Mesothelial cell of epicardium (in vitro differentiated cells): ENCODE measurements at regions not wholly inside any gene's neighbourhood (a gene's known extent, or its start where the extent isn't known, plus 50 kb on each side); places are given as distances from the start of the nearest gene placed in this dataset.

Experiments used
- DNase-seq, 2 experiments: peaks; one replicate each; pipeline ENCODE4 v3.0.0; 2021; ENCODE audit warnings: low spot score in 2 of 2; ENCODE audit not compliant: unreplicated experiment in 2 of 2
- H3K27ac Mint-ChIP-seq: 2 replicates; pipeline ENCODE4 v1.8.0; 2021; ENCODE audit warnings: mixed read lengths
- H3K27me3 Mint-ChIP-seq: 2 replicates; pipeline ENCODE4 v1.8.0; 2021; ENCODE audit warnings: low read depth, mixed read lengths
- H3K36me3 Mint-ChIP-seq: 2 replicates; pipeline ENCODE4 v1.8.0; 2021; ENCODE audit warnings: mixed read lengths
- H3K4me1 Mint-ChIP-seq: 2 replicates; pipeline ENCODE4 v1.8.0; 2021; ENCODE audit warnings: mixed read lengths
- H3K4me3 Mint-ChIP-seq: 2 replicates; pipeline ENCODE4 v1.8.0; 2021; ENCODE audit warnings: mild to moderate bottlenecking, moderate library complexity, mixed read lengths
- H3K9me3 Mint-ChIP-seq: 2 replicates; pipeline ENCODE4 v1.8.0; 2021; ENCODE audit warnings: mixed read lengths
- TF ChIP-seq, protein P1 (sequence below): fragments of 200-600 bp; sonication (generic); IDR thresholded peaks from one replicate; pipeline ENCODE4 v1.5.0; 2021; ENCODE audit warnings: antibody characterized with exemption; ENCODE audit not compliant: unreplicated experiment

DNA sequence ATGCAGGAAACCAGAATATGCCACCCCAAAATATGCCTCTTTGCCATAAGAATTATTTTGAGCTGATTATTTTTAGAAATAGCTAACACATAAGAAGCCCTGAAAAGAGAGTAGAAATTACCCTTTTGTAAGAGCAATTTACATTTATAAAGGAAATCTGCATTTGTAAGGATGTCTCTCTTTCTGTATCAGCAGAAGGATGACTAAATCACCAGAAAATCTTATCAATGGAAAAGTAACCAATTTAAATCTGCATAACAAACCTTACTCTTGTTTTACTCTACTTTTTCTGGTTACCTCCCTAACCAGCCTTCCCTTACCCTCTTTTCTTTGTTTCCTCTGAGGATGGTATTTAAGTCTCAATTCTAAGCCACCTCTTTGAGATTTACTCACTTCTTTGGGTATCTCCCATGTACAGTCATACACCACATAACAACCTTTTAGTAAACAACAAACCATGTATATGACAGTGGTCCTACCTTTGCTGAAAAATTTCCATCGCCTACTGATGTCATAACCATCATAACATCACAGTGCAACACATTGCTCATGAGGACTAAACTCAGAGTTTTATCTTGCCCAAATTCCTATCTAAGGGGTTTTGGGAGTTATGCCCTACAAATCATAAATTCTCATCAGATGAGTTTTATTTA, 126.6 kb upstream of the PLPPR4 start:
- no peak for DNase-seq
- H3K27ac Mint-ChIP-seq: no peak overlapping the region
- no peaks in the 10 kb centered on the region for H3K4me1 Mint-ChIP-seq
- no peaks in the 10 kb centered on the region for H3K36me3 Mint-ChIP-seq
- no peak overlapping the region for H3K4me3 Mint-ChIP-seq
- H3K27me3 Mint-ChIP-seq: no peaks in the 10 kb centered on the region
- TF ChIP-seq, protein P1, sequence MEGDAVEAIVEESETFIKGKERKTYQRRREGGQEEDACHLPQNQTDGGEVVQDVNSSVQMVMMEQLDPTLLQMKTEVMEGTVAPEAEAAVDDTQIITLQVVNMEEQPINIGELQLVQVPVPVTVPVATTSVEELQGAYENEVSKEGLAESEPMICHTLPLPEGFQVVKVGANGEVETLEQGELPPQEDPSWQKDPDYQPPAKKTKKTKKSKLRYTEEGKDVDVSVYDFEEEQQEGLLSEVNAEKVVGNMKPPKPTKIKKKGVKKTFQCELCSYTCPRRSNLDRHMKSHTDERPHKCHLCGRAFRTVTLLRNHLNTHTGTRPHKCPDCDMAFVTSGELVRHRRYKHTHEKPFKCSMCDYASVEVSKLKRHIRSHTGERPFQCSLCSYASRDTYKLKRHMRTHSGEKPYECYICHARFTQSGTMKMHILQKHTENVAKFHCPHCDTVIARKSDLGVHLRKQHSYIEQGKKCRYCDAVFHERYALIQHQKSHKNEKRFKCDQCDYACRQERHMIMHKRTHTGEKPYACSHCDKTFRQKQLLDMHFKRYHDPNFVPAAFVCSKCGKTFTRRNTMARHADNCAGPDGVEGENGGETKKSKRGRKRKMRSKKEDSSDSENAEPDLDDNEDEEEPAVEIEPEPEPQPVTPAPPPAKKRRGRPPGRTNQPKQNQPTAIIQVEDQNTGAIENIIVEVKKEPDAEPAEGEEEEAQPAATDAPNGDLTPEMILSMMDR: no peak
- peaks cover 14% of the 10 kb centered on the region for H3K9me3 Mint-ChIP-seq

DNA sequence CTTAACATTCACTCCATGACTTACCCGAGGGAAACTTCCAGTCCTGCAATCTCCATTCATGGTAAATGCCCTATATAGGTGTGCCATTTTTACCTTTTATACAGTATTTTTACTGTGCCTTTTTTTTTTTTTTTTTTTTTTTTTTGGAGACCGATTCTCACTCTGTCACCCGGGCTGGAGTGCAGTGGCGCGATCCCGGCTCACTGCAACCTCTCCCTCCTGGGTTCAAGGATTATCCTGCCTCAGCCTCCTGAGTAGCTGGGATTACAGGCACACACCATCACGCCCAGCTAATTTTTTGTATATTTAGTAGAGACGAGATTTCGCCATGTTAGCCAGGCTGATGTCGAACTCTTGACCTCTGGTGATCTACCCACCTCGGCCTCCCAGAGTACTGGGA, 124.4 kb upstream of the PLPPR4 start:
- H3K9me3 Mint-ChIP-seq: peaks cover 14% of the 10 kb centered on the region
- H3K4me1 Mint-ChIP-seq: no peaks in the 10 kb centered on the region
- TF ChIP-seq, protein P1: no peak
- no peaks in the 10 kb centered on the region for H3K36me3 Mint-ChIP-seq
- no peak overlapping the region for H3K4me3 Mint-ChIP-seq
- H3K27me3 Mint-ChIP-seq: peaks cover 4% of the 10 kb centered on the region
- no peak for DNase-seq
- H3K27ac Mint-ChIP-seq: no peak overlapping the region

DNA sequence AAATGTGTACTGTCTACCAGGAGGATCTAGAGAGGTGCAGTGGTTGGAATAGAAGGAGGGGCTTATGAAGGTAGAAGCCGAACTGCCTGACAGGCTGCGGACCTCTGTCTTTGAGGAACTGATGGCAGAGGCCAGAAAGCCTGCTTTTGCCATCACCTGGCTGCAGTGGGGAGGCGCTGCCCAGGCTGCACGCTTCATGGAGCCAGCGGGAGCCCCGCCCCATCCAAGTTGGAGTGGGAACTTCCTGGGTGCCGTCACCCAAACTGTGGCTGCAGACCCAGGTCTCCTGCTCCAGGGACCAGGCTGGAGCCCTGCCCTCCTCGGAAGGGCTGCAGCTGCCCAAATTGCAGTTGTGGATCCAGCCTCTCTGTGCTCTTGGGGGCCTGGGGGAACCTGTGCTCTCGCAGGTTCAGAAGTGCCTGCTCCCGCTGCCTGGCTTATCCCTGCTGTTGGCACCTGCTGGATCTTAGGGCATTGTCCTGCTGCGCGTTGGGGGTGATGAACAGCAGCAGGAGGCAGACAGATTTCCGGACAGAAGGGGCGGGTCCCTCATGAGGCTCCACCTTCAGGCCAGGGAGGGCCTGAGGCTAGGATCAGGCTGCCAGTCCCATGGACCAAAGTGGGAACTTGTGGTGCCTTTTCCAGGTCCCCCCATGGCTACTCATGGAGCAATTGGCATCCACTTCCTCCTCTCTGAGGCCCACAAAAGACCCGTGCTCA, 118.0 kb upstream of the PLPPR4 start:
- DNase-seq: no peak
- H3K4me1 Mint-ChIP-seq: no peaks in the 10 kb centered on the region
- no peak overlapping the region for H3K4me3 Mint-ChIP-seq
- no peak overlapping the region for H3K27ac Mint-ChIP-seq
- H3K36me3 Mint-ChIP-seq: no peaks in the 10 kb centered on the region
- no peaks in the 10 kb centered on the region for H3K9me3 Mint-ChIP-seq
- H3K27me3 Mint-ChIP-seq: peaks cover 4% of the 10 kb centered on the region
- TF ChIP-seq, protein P1: no peak

DNA sequence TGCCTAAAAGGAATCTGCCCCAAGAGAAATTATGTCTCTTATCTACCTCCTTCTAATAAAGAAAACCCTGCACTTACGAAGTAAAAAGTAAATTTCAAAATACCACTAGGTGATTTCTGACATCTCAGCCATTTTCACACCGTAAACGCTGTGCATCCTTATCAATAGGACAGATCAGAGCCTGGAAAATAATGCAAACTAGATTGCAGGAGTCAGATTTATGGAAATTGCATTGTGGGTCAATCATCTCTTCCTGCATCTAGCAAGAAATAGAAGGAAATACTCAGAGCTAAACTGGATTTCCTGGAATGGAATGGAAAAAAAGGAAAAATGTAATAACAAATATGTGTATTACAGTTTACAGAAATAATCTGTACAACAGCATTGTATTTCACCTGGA, 114.3 kb upstream of the PLPPR4 start:
- DNase-seq: no peak
- Mint-ChIP-seq H3K9me3 (no peaks in the 10 kb centered on the region), H3K4me3 (no peak overlapping the region), H3K4me1 (no peaks in the 10 kb centered on the region), H3K36me3 (no peaks in the 10 kb centered on the region), H3K27ac (no peak overlapping the region), H3K27me3 (no peaks in the 10 kb centered on the region)
- TF ChIP-seq, protein P1: no peak

DNA sequence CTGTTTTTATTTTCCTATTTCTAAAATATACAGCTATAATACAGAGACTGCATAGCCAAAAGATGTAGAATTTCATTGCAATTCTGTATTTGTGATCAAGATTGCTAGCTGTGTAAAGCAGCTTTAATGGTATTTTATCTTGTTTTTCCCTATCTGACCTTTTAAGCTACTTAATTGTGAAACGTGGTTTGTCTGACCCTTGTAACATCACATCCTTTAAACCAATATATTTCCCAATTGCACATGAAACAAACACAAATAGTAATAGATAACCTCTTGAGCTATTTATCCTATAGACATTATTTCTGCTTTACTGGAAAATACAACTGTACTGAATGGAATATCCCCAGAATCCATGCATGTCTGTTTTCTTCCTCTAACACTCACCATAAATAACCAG, 112.2 kb upstream of the PLPPR4 start:
- Mint-ChIP-seq H3K27ac (no peak overlapping the region), H3K4me1 (no peaks in the 10 kb centered on the region), H3K4me3 (no peak overlapping the region), H3K27me3 (peaks cover 3% of the 10 kb centered on the region), H3K36me3 (no peaks in the 10 kb centered on the region), H3K9me3 (no peaks in the 10 kb centered on the region)
- no peak for DNase-seq
- TF ChIP-seq, protein P1: no peak
